Ishikawa (cell line): ENCODE measurements at regions not wholly inside any gene's neighbourhood (a gene's known extent, or its start where the extent isn't known, plus 50 kb on each side); places are given as distances from the start of the nearest gene placed in this dataset.

Source experiments
- EP300 ChIP-seq: IDR thresholded peaks from 2 replicates; pipeline ENCODE4 v1.6.1; 2012; ENCODE audit warnings: borderline replicate concordance
- ZBTB7A ChIP-seq: IDR thresholded peaks from 2 replicates; pipeline ENCODE4 v1.6.1; 2012; ENCODE audit warnings: low read depth
- TF ChIP-seq, protein P1 (sequence below): IDR thresholded peaks from 2 replicates; pipeline ENCODE4 v1.6.1; 2012; ENCODE audit warnings: low read depth, mild to moderate bottlenecking

DNA sequence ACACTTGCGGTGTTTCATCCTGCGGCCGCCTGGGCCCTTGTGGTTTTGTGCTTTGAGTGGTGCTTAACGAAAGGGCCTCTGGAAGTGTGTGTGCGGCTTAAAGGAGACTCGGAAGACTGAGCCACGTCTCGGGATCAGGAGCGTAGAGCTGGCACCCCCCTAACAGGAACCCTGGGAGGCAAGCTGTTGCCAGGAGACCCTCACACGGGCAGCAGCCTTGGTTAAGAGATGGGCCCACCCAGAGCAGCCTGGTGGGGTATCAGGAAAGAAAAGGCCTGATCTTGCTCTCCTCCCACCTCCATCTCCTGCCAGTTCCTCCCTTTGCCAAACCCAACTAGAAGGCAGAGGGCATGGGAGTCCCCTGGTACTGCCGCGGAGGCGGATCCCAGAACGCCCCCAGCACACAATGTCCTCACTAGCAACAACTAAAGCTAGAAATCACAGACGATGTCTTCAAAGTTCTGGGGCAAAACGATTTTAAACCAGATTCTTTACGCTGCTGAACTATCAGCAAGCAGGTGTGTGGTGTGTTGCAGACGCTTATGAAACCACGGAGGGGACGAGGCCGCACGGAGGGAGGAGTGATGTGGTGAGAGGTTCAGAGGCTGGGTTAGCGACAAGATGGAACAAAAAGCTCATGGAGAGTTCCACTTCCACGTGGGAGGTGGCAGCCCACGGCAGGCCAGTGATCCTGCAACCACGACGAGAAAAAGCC lies 67.0 kb upstream of the INPP5A start:
- TF ChIP-seq, protein P1, sequence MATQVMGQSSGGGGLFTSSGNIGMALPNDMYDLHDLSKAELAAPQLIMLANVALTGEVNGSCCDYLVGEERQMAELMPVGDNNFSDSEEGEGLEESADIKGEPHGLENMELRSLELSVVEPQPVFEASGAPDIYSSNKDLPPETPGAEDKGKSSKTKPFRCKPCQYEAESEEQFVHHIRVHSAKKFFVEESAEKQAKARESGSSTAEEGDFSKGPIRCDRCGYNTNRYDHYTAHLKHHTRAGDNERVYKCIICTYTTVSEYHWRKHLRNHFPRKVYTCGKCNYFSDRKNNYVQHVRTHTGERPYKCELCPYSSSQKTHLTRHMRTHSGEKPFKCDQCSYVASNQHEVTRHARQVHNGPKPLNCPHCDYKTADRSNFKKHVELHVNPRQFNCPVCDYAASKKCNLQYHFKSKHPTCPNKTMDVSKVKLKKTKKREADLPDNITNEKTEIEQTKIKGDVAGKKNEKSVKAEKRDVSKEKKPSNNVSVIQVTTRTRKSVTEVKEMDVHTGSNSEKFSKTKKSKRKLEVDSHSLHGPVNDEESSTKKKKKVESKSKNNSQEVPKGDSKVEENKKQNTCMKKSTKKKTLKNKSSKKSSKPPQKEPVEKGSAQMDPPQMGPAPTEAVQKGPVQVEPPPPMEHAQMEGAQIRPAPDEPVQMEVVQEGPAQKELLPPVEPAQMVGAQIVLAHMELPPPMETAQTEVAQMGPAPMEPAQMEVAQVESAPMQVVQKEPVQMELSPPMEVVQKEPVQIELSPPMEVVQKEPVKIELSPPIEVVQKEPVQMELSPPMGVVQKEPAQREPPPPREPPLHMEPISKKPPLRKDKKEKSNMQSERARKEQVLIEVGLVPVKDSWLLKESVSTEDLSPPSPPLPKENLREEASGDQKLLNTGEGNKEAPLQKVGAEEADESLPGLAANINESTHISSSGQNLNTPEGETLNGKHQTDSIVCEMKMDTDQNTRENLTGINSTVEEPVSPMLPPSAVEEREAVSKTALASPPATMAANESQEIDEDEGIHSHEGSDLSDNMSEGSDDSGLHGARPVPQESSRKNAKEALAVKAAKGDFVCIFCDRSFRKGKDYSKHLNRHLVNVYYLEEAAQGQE = no peak
- TF ChIP-seq EP300 (no peak), ZBTB7A (no peak)
